Skin of body (tissue), 1 donor: ENCODE measurements at regions not wholly inside any gene's neighbourhood (a gene's known extent, or its start where the extent isn't known, plus 50 kb on each side); places are given as distances from the start of the nearest gene placed in this dataset.

Experiments
- DNase-seq: peaks from one replicate; lab custom pipeline; 2025; lab: John Stamatoyannopoulos, UW

GRCh38 chr4:148822572-148823418 lies 380.6 kb upstream of the NR3C2 start:
- no peak for DNase-seq

- DNase-seq: no peak
Observed at GRCh38 chr4:148814030-148814429, 371.8 kb upstream of the NR3C2 start.

- no peak for DNase-seq
Observed at GRCh38 chr4:148813289-148813688, 371.1 kb upstream of the NR3C2 start.

- DNase-seq: no peak
Observed at GRCh38 chr4:148812101-148812500, 369.9 kb upstream of the NR3C2 start.

- DNase-seq: no peak
Observed at GRCh38 chr4:148810461-148810860, 368.2 kb upstream of the NR3C2 start.

GRCh38 chr4:148808416-148808815 lies 366.2 kb upstream of the NR3C2 start:
- no peak for DNase-seq

- DNase-seq: no peak
Observed at GRCh38 chr4:148800940-148801339, 358.7 kb upstream of the NR3C2 start.

- DNase-seq: peak; percentile 48
Observed at GRCh38 chr4:148800336-148800885, 358.2 kb upstream of the NR3C2 start.

GRCh38 chr4:148795156-148795864 lies 353.1 kb upstream of the NR3C2 start:
- DNase-seq: no peak

GRCh38 chr4:148793221-148793620 lies 351.0 kb upstream of the NR3C2 start:
- no peak for DNase-seq

- DNase-seq: no peak
Observed at GRCh38 chr4:148790691-148791090, 348.5 kb upstream of the NR3C2 start.

- no peak for DNase-seq
Observed at GRCh38 chr4:148790246-148790645, 348.0 kb upstream of the NR3C2 start.

GRCh38 chr4:148787831-148788477 lies 345.7 kb upstream of the NR3C2 start:
- no peak for DNase-seq

- DNase-seq: no peak
Observed at GRCh38 chr4:148787285-148787684, 345.1 kb upstream of the NR3C2 start.

GRCh38 chr4:148786699-148787098 lies 344.5 kb upstream of the NR3C2 start:
- no peak for DNase-seq

GRCh38 chr4:148782284-148782683 lies 340.1 kb upstream of the NR3C2 start:
- no peak for DNase-seq

GRCh38 chr4:148780426-148781005 lies 338.3 kb upstream of the NR3C2 start:
- DNase-seq: no peak

- no peak for DNase-seq
Observed at GRCh38 chr4:148779771-148780170, 337.6 kb upstream of the NR3C2 start.

GRCh38 chr4:148778980-148779675 lies 336.9 kb upstream of the NR3C2 start:
- DNase-seq: no peak

- DNase-seq: no peak
Observed at GRCh38 chr4:148776941-148777340, 334.7 kb upstream of the NR3C2 start.

GRCh38 chr4:148774134-148774533 lies 331.9 kb upstream of the NR3C2 start:
- DNase-seq: no peak
